Astrocyte (in vitro differentiated cells and primary cell): ENCODE measurements at regions not wholly inside any gene's neighbourhood (a gene's known extent, or its start where the extent isn't known, plus 50 kb on each side); places are given as distances from the start of the nearest gene placed in this dataset.

Source experiments
- DNase-seq: peaks from one replicate; pipeline ENCODE4 v3.0.0-alpha.2; 2010; ENCODE audit warnings: low read depth
- FAIRE-seq: peaks from 2 replicates; lab custom pipeline; 2011; peaks lifted over from hg19 to GRCh38; lab: Jason Lieb, UNC
- H2AFZ ChIP-seq: 2 replicates; pipeline ENCODE4 v1.6.0; 2012; ENCODE audit warnings: low read depth, low read length, inconsistent platforms
- H3K27ac ChIP-seq: 2 replicates; pipeline ENCODE4 v1.5.1; 2011; ENCODE audit warnings: low read depth, low read length, inconsistent platforms
- H3K27me3 ChIP-seq: 2 replicates; pipeline ENCODE4 v1.6.0; 2011; ENCODE audit warnings: low read length, inconsistent platforms; ENCODE audit not compliant: insufficient read depth
- H3K36me3 ChIP-seq: 2 replicates; pipeline ENCODE4 v1.5.1; 2011; ENCODE audit warnings: low read length, inconsistent platforms; ENCODE audit not compliant: insufficient read depth
- H3K4me1 ChIP-seq: 2 replicates; pipeline ENCODE4 v1.5.1; 2011; ENCODE audit warnings: low read length, inconsistent platforms; ENCODE audit not compliant: insufficient read depth
- H3K4me2 ChIP-seq: 2 replicates; pipeline ENCODE4 v1.6.0; 2012; ENCODE audit warnings: low read length, inconsistent platforms
- H3K4me3 ChIP-seq: 2 replicates; pipeline ENCODE4 v1.5.1; 2011; ENCODE audit warnings: low read depth, mild to moderate bottlenecking, low read length, inconsistent platforms; ENCODE audit not compliant: insufficient read depth
- H3K79me2 ChIP-seq: 2 replicates; pipeline ENCODE4 v1.6.0; 2012; ENCODE audit warnings: mild to moderate bottlenecking, low read length, inconsistent platforms; ENCODE audit not compliant: insufficient read depth
- H3K9ac ChIP-seq: 2 replicates; pipeline ENCODE4 v1.6.0; 2012; ENCODE audit warnings: mild to moderate bottlenecking, low read length, inconsistent platforms
- H3K9me3 ChIP-seq: 2 replicates; pipeline ENCODE4 v1.5.1; 2012; ENCODE audit warnings: low read depth, mild to moderate bottlenecking, low read length, inconsistent platforms; ENCODE audit not compliant: insufficient read depth
- H4K20me1 ChIP-seq: 2 replicates; pipeline ENCODE4 v1.6.0; 2012; ENCODE audit warnings: low read length, inconsistent platforms; ENCODE audit not compliant: insufficient read depth
- H3K27ac Mint-ChIP-seq: one replicate; pipeline ENCODE4 v1.8.0; 2021; ENCODE audit warnings: mild to moderate bottlenecking, mixed read lengths; ENCODE audit not compliant: unreplicated experiment
- H3K27me3 Mint-ChIP-seq: one replicate; pipeline ENCODE4 v1.8.0; 2021; ENCODE audit warnings: low read depth, mixed read lengths; ENCODE audit not compliant: unreplicated experiment
- H3K36me3 Mint-ChIP-seq: one replicate; pipeline ENCODE4 v1.8.0; 2021; ENCODE audit warnings: low read depth, mixed read lengths; ENCODE audit not compliant: unreplicated experiment
- H3K4me1 Mint-ChIP-seq: one replicate; pipeline ENCODE4 v1.8.0; 2021; ENCODE audit warnings: low read depth, mixed read lengths; ENCODE audit not compliant: unreplicated experiment
- H3K4me3 Mint-ChIP-seq: one replicate; pipeline ENCODE4 v1.8.0; 2021; ENCODE audit warnings: mild to moderate bottlenecking, moderate library complexity, mixed read lengths; ENCODE audit not compliant: unreplicated experiment
- H3K9me3 Mint-ChIP-seq: one replicate; pipeline ENCODE4 v1.8.0; 2021; ENCODE audit warnings: mild to moderate bottlenecking, mixed read lengths; ENCODE audit not compliant: unreplicated experiment
- EZH2 ChIP-seq: IDR thresholded peaks from 2 replicates; pipeline ENCODE4 v1.6.1; 2012; ENCODE audit warnings: mild to moderate bottlenecking, low read length, inconsistent platforms; ENCODE audit not compliant: insufficient read depth
- TF ChIP-seq, protein P1 (sequence below): IDR thresholded peaks from 2 replicates; pipeline ENCODE4 v1.5.1; 2011; ENCODE audit warnings: low read depth, mild to moderate bottlenecking, inconsistent platforms, low read length, moderate library complexity; ENCODE audit not compliant: insufficient read depth

DNA sequence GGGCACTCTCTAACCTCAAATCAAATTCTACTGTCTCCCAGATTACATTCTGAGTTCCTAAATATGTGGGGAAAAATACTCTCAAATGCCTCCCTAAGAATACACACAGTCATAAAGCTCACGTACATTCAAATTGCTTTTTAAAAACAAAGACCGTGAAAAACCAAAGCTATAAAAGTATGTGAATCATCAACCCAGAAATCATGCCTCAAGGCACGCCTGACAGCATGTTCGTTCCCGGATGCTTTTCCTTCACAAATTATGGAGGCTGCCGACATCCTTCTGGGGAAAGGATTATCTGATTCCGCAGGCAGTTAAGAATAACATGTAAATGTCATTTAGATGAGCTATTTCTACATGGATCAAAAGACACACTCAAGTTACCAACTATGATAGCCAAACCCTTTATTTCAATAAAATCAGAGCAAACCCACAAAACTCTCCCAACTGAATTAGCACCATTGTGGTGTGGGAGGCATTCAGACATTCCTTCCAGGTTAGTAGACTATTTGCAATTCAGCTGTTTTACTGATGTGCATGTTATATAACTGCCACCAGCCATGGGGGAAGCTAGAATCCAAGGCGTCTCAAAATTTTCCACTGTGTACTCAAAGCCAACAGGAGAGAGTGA is 398.2 kb upstream of the TRIB2 start:
- FAIRE-seq (peak; percentile 39), DNase-seq (peak; percentile 98)
- Histone ChIP-seq H3K4me3 (no peak overlapping the region), H3K4me2 (peak overlapping the region; percentile 70), H3K27me3 (no peaks in the 10 kb centered on the region), H3K27ac (peak overlapping the region; percentile 90), H3K9ac (peak overlapping the region; percentile 67), H4K20me1 (no peaks in the 10 kb centered on the region), H3K36me3 (no peaks in the 10 kb centered on the region), H2AFZ (no peak overlapping the region), H3K4me1 (peaks cover 55% of the 10 kb centered on the region), H3K9me3 (no peaks in the 10 kb centered on the region), H3K79me2 (no peaks in the 10 kb centered on the region)
- no peak for TF ChIP-seq EZH2
- TF ChIP-seq, protein P1, sequence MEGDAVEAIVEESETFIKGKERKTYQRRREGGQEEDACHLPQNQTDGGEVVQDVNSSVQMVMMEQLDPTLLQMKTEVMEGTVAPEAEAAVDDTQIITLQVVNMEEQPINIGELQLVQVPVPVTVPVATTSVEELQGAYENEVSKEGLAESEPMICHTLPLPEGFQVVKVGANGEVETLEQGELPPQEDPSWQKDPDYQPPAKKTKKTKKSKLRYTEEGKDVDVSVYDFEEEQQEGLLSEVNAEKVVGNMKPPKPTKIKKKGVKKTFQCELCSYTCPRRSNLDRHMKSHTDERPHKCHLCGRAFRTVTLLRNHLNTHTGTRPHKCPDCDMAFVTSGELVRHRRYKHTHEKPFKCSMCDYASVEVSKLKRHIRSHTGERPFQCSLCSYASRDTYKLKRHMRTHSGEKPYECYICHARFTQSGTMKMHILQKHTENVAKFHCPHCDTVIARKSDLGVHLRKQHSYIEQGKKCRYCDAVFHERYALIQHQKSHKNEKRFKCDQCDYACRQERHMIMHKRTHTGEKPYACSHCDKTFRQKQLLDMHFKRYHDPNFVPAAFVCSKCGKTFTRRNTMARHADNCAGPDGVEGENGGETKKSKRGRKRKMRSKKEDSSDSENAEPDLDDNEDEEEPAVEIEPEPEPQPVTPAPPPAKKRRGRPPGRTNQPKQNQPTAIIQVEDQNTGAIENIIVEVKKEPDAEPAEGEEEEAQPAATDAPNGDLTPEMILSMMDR, result no peak
- no peaks in the 10 kb centered on the region for H3K36me3 Mint-ChIP-seq
- peak overlapping the region; percentile 27 for H3K4me3 Mint-ChIP-seq
- peaks cover 55% of the 10 kb centered on the region for H3K4me1 Mint-ChIP-seq
- no peaks in the 10 kb centered on the region for H3K9me3 Mint-ChIP-seq
- no peaks in the 10 kb centered on the region for H3K27me3 Mint-ChIP-seq
- peak overlapping the region; percentile 89 for H3K27ac Mint-ChIP-seq

DNA sequence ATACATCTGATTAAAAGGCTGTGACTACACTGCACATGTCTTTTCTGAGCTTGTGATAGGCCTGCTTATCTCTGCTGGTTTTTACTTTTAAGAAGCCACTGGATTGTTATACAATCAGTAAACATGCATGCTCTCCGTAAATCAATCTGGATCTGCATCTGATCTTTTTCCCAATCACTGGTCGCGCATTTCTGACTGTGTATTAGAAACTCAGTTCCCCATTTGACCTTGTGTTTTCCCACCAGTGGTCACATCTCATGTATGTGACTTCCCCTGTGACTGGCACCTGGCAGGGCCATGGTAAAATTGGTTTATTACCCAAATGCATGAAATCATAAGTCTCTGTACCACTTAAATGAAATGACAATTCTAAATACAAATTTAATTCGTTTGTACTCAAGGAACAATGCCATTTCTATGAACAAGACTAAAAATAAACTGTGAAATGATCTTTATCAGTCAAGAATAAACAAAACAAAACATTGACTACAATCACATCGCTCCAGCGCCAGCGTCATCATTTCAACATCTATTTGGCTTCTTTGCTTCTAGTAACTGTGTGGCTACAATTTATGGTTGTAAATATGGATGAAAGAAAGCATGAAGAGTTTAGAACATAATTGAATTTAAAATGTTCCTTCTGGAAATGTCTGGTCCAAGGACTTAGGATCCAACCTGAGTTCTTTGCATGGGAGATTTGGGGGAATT is 396.6 kb upstream of the TRIB2 start:
- no peak overlapping the region for H2AFZ ChIP-seq
- no peak overlapping the region for H3K4me3 ChIP-seq
- DNase-seq (peak; percentile 23), FAIRE-seq (no peak)
- peaks cover 48% of the 10 kb centered on the region for H3K4me1 ChIP-seq
- no peaks in the 10 kb centered on the region for H3K79me2 ChIP-seq
- TF ChIP-seq, protein P1, result no peak
- TF ChIP-seq EZH2, result no peak
- H3K9me3 ChIP-seq, result no peaks in the 10 kb centered on the region
- Mint-ChIP-seq H3K4me3 (no peak overlapping the region), H3K27ac (no peak overlapping the region), H3K9me3 (no peaks in the 10 kb centered on the region), H3K4me1 (peaks cover 49% of the 10 kb centered on the region), H3K36me3 (no peaks in the 10 kb centered on the region), H3K27me3 (no peaks in the 10 kb centered on the region)
- H3K27ac ChIP-seq, result no peak overlapping the region
- no peaks in the 10 kb centered on the region for H3K36me3 ChIP-seq
- no peaks in the 10 kb centered on the region for H4K20me1 ChIP-seq
- no peaks in the 10 kb centered on the region for H3K27me3 ChIP-seq
- H3K4me2 ChIP-seq, result no peak overlapping the region
- H3K9ac ChIP-seq, result no peak overlapping the region
